Liver (tissue), 8 donors: ENCODE measurements at regions not wholly inside any gene's neighbourhood (a gene's known extent, or its start where the extent isn't known, plus 50 kb on each side); places are given as distances from the start of the nearest gene placed in this dataset.

Source experiments
- DNase-seq: peaks from one replicate; pipeline ENCODE4 v3.0.0-alpha.2; 2017; ENCODE audit warnings: low spot score
- H3K27ac ChIP-seq, 2 donors: one replicate each; pipeline ENCODE4 v1.7.0; 2013; ENCODE audit warnings: inconsistent platforms in 2 of 2, low read length in 2 of 2, control low read depth in 1 of 2, low read depth in 1 of 2, mild to moderate bottlenecking in 1 of 2
- H3K27me3 ChIP-seq, 4 donors: one replicate each; pipeline versions ENCODE4 v1.6.1 to v1.7.0; 2013; ENCODE audit warnings: low read length in 3 of 4, inconsistent platforms in 1 of 4, mild to moderate bottlenecking in 1 of 4, moderate library complexity in 1 of 4; ENCODE audit not compliant: control insufficient read depth in 4 of 4, insufficient read depth in 4 of 4
- H3K36me3 ChIP-seq, 4 donors: one replicate each; pipeline versions ENCODE4 v1.6.1 to v1.7.0; 2013; ENCODE audit warnings: low read length in 3 of 4, mild to moderate bottlenecking in 3 of 4, low read depth in 1 of 4, moderate library complexity in 1 of 4; ENCODE audit not compliant: control insufficient read depth in 4 of 4, insufficient read depth in 3 of 4
- H3K4me1 ChIP-seq, 4 donors: one replicate each; pipeline versions ENCODE4 v1.6.1 to v1.7.0; 2013; ENCODE audit warnings: low read length in 3 of 4, mild to moderate bottlenecking in 3 of 4, moderate library complexity in 1 of 4; ENCODE audit not compliant: control insufficient read depth in 4 of 4, insufficient read depth in 4 of 4
- H3K4me3 ChIP-seq, 3 donors: one replicate each; pipeline versions ENCODE4 v1.6.1 to v1.7.0; 2013; ENCODE audit warnings: low read length in 3 of 3, control low read depth in 1 of 3, low read depth in 1 of 3, mild to moderate bottlenecking in 1 of 3
- H3K9ac ChIP-seq, 2 donors: one replicate each; pipeline ENCODE4 v1.7.0; 2013; ENCODE audit warnings: low read length in 2 of 2, mild to moderate bottlenecking in 2 of 2, moderate library complexity in 2 of 2, control low read depth in 1 of 2, low read depth in 1 of 2
- H3K9me3 ChIP-seq, 4 donors: one replicate each; pipeline versions ENCODE4 v1.6.1 to v1.7.0; 2013; ENCODE audit warnings: low read length in 3 of 4; ENCODE audit not compliant: control insufficient read depth in 4 of 4
- EGR1 ChIP-seq, 2 donors: IDR thresholded peaks; 2 replicates each; pipeline ENCODE4 v1.6.1; 2016 to 2018; ENCODE audit warnings: antibody characterized with exemption in 2 of 2, low read depth in 2 of 2
- FOXA1 ChIP-seq: IDR thresholded peaks from 2 replicates; pipeline ENCODE4 v1.6.1; 2016; ENCODE audit warnings: antibody characterized with exemption
- FOXA2 ChIP-seq: IDR thresholded peaks from 2 replicates; pipeline ENCODE4 v1.6.1; 2016; ENCODE audit warnings: antibody characterized with exemption
- GABPA ChIP-seq, 2 donors: IDR thresholded peaks in 1 of 2; conservative IDR thresholded peaks in 1 of 2; 2 replicates each; pipeline ENCODE4 v1.6.1; 2016; ENCODE audit warnings: antibody characterized with exemption in 2 of 2, mild to moderate bottlenecking in 1 of 2, moderate library complexity in 1 of 2
- HNF4A ChIP-seq, 2 donors: conservative IDR thresholded peaks; 2 replicates each; pipeline ENCODE4 v1.6.1; 2016; ENCODE audit warnings: antibody characterized with exemption in 2 of 2, mild to moderate bottlenecking in 2 of 2
- HNF4G ChIP-seq: IDR thresholded peaks from 2 replicates; pipeline ENCODE4 v1.6.1; 2016; ENCODE audit warnings: antibody characterized with exemption
- JUND ChIP-seq, 2 donors: IDR thresholded peaks; 2 replicates each; pipeline ENCODE4 v1.6.1; 2016; ENCODE audit warnings: antibody characterized with exemption in 2 of 2
- NR2F2 ChIP-seq: IDR thresholded peaks from 2 replicates; pipeline ENCODE4 v1.6.1; 2016; ENCODE audit warnings: antibody characterized with exemption
- RAD21 ChIP-seq, 2 donors: IDR thresholded peaks; 2 replicates each; pipeline ENCODE4 v1.6.1; 2016; ENCODE audit warnings: antibody characterized with exemption in 2 of 2, mild to moderate bottlenecking in 2 of 2
- RXRA ChIP-seq, 2 donors: IDR thresholded peaks; 2 replicates each; pipeline ENCODE4 v1.6.1; 2017 to 2018; ENCODE audit warnings: antibody characterized with exemption in 2 of 2, mild to moderate bottlenecking in 1 of 2
- TAF1 ChIP-seq: conservative IDR thresholded peaks from 2 replicates; pipeline ENCODE4 v1.6.1; 2016; ENCODE audit warnings: antibody characterized with exemption, mild to moderate bottlenecking
- YY1 ChIP-seq: IDR thresholded peaks from 2 replicates; pipeline ENCODE4 v1.6.1; 2016; ENCODE audit warnings: antibody characterized with exemption, mild to moderate bottlenecking
- WGBS: extraction: QIAGEN DNeasy Blood & Tissue Kit; methylation state at CpG from one replicate; pipeline ENCODE4 v1.1.7; 2013; 5-methylcytosine and 5-hydroxymethylcytosine counted together
- TF ChIP-seq, protein P1 (sequence below): fragments of 150-350 bp; IDR thresholded peaks from 2 replicates; pipeline ENCODE4 v1.5.1; 2017; ENCODE audit warnings: improper control_type of control experiment, low read depth, low read length; ENCODE audit not compliant: missing input control
- TF ChIP-seq, protein P2 (sequence below): IDR thresholded peaks from 2 replicates; pipeline ENCODE4 v1.6.1; 2016; ENCODE audit warnings: antibody characterized with exemption
- TF ChIP-seq, protein P3 (sequence below): IDR thresholded peaks from 2 replicates; pipeline ENCODE4 v1.6.1; 2016; ENCODE audit warnings: antibody characterized with exemption, mild to moderate bottlenecking
- TF ChIP-seq, protein P4 (sequence below): IDR thresholded peaks from 2 replicates; pipeline ENCODE4 v1.6.1; 2016; ENCODE audit warnings: antibody characterized with exemption
- TF ChIP-seq, protein P5 (sequence below): IDR thresholded peaks from 2 replicates; pipeline ENCODE4 v1.6.1; 2016; ENCODE audit warnings: antibody characterized with exemption
- donor health status: healthy.
- donor health status: healthy.
- donor health status: healthy.
- donor health status: healthy.
- donor health status: healthy.

DNA sequence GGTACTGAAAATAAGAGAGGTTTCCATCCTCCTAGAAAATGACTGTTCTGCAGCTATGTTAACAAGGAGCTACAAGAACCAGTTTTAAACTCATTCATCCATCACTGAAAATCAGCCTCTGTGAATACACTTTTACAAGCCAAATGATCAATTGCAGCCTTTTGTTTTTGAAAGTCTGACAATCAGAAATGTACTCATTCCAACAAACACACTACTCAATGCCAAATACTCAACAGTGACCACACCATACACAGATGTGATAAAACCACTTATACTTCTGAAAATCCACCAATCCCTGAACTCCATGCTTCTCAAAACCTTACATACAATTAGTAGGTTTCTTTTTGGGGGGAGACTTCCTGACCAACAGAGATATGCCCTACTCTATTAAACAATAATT is 663.9 kb upstream of the CHAC2 start:
- H3K27me3 ChIP-seq = no peaks in the 10 kb centered on the region
- TF ChIP-seq FOXA2 (no peak), GABPA (IDR thresholded peaks at IDR 0.05 in 1 of 2, conservative IDR thresholded peaks at IDR 0.05 in 1 of 2) (no peak)
- TF ChIP-seq, protein P1, sequence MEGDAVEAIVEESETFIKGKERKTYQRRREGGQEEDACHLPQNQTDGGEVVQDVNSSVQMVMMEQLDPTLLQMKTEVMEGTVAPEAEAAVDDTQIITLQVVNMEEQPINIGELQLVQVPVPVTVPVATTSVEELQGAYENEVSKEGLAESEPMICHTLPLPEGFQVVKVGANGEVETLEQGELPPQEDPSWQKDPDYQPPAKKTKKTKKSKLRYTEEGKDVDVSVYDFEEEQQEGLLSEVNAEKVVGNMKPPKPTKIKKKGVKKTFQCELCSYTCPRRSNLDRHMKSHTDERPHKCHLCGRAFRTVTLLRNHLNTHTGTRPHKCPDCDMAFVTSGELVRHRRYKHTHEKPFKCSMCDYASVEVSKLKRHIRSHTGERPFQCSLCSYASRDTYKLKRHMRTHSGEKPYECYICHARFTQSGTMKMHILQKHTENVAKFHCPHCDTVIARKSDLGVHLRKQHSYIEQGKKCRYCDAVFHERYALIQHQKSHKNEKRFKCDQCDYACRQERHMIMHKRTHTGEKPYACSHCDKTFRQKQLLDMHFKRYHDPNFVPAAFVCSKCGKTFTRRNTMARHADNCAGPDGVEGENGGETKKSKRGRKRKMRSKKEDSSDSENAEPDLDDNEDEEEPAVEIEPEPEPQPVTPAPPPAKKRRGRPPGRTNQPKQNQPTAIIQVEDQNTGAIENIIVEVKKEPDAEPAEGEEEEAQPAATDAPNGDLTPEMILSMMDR = no peak
- no peak overlapping the region for H3K27ac ChIP-seq
- H3K36me3 ChIP-seq = no peaks in the 10 kb centered on the region
- no peak overlapping the region for H3K4me3 ChIP-seq
- no peak overlapping the region for H3K9ac ChIP-seq
- DNase-seq = no peak
- no peaks in the 10 kb centered on the region for H3K9me3 ChIP-seq
- H3K4me1 ChIP-seq = peaks cover 0 to 4% (median 0%) of the 10 kb centered on the region in 4 donors

DNA sequence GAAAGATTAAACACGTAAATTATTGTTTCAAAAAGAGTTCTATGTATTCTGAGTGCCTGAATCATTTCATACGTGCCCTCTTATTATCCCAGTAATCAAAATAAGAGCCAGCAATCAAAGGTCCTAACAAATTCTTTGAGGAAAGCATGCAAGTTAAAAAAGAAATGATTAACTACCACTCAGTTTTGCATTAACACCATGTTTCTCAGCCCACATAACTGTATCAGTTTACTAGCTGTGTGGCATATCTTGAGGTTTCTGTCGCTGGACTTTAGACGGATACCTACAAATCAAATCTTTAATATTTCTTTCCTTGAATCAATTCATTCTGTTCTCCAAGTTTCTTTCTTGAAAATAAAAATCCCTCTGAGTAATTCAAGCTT is 668.9 kb upstream of the CHAC2 start:
- no peak overlapping the region for H3K4me3 ChIP-seq
- WGBS = 42% methylated on average over 4 of the region's 4 CpGs
- H3K9ac ChIP-seq = no peak overlapping the region
- no peaks in the 10 kb centered on the region for H3K27me3 ChIP-seq
- DNase-seq = no peak
- H3K36me3 ChIP-seq = no peaks in the 10 kb centered on the region
- H3K4me1 ChIP-seq = no peaks in the 10 kb centered on the region
- H3K27ac ChIP-seq = no peak overlapping the region
- no peaks in the 10 kb centered on the region for H3K9me3 ChIP-seq
- TF ChIP-seq, protein P2, sequence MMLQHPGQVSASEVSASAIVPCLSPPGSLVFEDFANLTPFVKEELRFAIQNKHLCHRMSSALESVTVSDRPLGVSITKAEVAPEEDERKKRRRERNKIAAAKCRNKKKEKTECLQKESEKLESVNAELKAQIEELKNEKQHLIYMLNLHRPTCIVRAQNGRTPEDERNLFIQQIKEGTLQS = no peak
- TF ChIP-seq GABPA (IDR thresholded peaks at IDR 0.05 in 1 of 2, conservative IDR thresholded peaks at IDR 0.05 in 1 of 2) = no peak
- TF ChIP-seq, protein P3, sequence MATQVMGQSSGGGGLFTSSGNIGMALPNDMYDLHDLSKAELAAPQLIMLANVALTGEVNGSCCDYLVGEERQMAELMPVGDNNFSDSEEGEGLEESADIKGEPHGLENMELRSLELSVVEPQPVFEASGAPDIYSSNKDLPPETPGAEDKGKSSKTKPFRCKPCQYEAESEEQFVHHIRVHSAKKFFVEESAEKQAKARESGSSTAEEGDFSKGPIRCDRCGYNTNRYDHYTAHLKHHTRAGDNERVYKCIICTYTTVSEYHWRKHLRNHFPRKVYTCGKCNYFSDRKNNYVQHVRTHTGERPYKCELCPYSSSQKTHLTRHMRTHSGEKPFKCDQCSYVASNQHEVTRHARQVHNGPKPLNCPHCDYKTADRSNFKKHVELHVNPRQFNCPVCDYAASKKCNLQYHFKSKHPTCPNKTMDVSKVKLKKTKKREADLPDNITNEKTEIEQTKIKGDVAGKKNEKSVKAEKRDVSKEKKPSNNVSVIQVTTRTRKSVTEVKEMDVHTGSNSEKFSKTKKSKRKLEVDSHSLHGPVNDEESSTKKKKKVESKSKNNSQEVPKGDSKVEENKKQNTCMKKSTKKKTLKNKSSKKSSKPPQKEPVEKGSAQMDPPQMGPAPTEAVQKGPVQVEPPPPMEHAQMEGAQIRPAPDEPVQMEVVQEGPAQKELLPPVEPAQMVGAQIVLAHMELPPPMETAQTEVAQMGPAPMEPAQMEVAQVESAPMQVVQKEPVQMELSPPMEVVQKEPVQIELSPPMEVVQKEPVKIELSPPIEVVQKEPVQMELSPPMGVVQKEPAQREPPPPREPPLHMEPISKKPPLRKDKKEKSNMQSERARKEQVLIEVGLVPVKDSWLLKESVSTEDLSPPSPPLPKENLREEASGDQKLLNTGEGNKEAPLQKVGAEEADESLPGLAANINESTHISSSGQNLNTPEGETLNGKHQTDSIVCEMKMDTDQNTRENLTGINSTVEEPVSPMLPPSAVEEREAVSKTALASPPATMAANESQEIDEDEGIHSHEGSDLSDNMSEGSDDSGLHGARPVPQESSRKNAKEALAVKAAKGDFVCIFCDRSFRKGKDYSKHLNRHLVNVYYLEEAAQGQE = no peak

DNA sequence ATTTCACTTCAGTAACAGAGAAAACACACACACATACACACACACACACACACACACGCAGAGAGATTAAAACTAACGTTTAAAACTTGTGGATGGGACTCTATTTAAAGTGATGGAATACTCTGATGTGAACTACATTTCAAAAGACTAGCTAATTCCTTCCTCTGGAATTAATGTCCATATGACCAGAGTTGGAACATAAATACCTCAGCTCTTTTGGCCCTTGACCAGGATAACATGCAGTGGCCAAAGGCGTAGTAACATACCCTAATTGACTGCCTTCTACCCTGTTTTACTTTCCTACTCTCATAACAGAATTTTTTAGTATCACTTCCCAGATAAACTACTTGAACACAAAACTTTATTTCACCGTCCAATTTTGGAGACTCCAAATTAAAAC is 671.3 kb upstream of the CHAC2 start:
- H3K9me3 ChIP-seq = no peaks in the 10 kb centered on the region
- no peak for DNase-seq
- H3K4me3 ChIP-seq = no peak overlapping the region
- H3K36me3 ChIP-seq = no peaks in the 10 kb centered on the region
- WGBS = 61% methylated on average over 4 of the region's 4 CpGs
- no peak overlapping the region for H3K9ac ChIP-seq
- no peak overlapping the region for H3K27ac ChIP-seq
- no peaks in the 10 kb centered on the region for H3K4me1 ChIP-seq
- no peaks in the 10 kb centered on the region for H3K27me3 ChIP-seq
- TF ChIP-seq HNF4G = no peak
- TF ChIP-seq TAF1 = no peak
- no peak for TF ChIP-seq FOXA1
- TF ChIP-seq HNF4A (conservative IDR thresholded peaks at IDR 0.05) = no peak
- TF ChIP-seq NR2F2 = no peak
- TF ChIP-seq, protein P4, sequence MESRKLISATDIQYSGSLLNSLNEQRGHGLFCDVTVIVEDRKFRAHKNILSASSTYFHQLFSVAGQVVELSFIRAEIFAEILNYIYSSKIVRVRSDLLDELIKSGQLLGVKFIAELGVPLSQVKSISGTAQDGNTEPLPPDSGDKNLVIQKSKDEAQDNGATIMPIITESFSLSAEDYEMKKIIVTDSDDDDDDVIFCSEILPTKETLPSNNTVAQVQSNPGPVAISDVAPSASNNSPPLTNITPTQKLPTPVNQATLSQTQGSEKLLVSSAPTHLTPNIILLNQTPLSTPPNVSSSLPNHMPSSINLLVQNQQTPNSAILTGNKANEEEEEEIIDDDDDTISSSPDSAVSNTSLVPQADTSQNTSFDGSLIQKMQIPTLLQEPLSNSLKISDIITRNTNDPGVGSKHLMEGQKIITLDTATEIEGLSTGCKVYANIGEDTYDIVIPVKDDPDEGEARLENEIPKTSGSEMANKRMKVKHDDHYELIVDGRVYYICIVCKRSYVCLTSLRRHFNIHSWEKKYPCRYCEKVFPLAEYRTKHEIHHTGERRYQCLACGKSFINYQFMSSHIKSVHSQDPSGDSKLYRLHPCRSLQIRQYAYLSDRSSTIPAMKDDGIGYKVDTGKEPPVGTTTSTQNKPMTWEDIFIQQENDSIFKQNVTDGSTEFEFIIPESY = no peak
- TF ChIP-seq, protein P1 = no peak
- TF ChIP-seq FOXA2 = no peak
- TF ChIP-seq JUND (IDR thresholded peaks at IDR 0.05) = no peak
- TF ChIP-seq RXRA (IDR thresholded peaks at IDR 0.05) = no peak
- no peak for TF ChIP-seq RAD21 (IDR thresholded peaks at IDR 0.05)
- TF ChIP-seq, protein P5, sequence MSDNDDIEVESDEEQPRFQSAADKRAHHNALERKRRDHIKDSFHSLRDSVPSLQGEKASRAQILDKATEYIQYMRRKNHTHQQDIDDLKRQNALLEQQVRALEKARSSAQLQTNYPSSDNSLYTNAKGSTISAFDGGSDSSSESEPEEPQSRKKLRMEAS = no peak
- no peak for TF ChIP-seq GABPA (IDR thresholded peaks at IDR 0.05 in 1 of 2, conservative IDR thresholded peaks at IDR 0.05 in 1 of 2)
- no peak for TF ChIP-seq EGR1 (IDR thresholded peaks at IDR 0.05; ENCODE audit: low read depth in 2 of 2)
- TF ChIP-seq, protein P2 = no peak
- no peak for TF ChIP-seq YY1
